CD14-positive monocyte (primary cell): ENCODE measurements at regions not wholly inside any gene's neighbourhood (a gene's known extent, or its start where the extent isn't known, plus 50 kb on each side); places are given as distances from the start of the nearest gene placed in this dataset.
"Not testable (repeated sequence)": the region's sequence is repeated elsewhere in the genome, so short reads cannot be mapped to it uniquely, and the experiment has no call there.

Experiments
- DNase-seq, 3 donors: peaks; one replicate each; pipeline ENCODE4 v3.0.0-alpha.2; 2011 to 2022
- H2AFZ ChIP-seq: 2 replicates; pipeline ENCODE4 v1.6.0; 2012; ENCODE audit warnings: mild to moderate bottlenecking, low read depth, low read length, inconsistent platforms; ENCODE audit not compliant: insufficient read depth, poor library complexity, severe bottlenecking
- H3K27ac ChIP-seq, 2 donors: 1 replicate in 1 of 2; 2 replicates in 1 of 2; pipeline ENCODE4 v1.5.1; 2012 to 2013; ENCODE audit warnings: low read length in 2 of 2, control low read depth in 1 of 2, inconsistent platforms in 1 of 2, low read depth in 1 of 2, mild to moderate bottlenecking in 1 of 2
- H3K27me3 ChIP-seq, 2 donors: one replicate each; pipeline versions ENCODE4 v1.6.0 to v1.6.1; 2011 to 2013; ENCODE audit warnings: low read length in 2 of 2; ENCODE audit not compliant: control insufficient read depth in 2 of 2, insufficient read depth in 2 of 2
- H3K36me3 ChIP-seq, 2 donors: replicated peaks in 1 of 2; 1 replicate in 1 of 2; 2 replicates in 1 of 2; pipeline versions ENCODE4 v1.5.1 to v1.6.1; 2012 to 2013; ENCODE audit warnings: low read length in 2 of 2, control low read depth in 1 of 2, inconsistent platforms in 1 of 2, mild to moderate bottlenecking in 1 of 2; ENCODE audit not compliant: insufficient read depth in 2 of 2, control insufficient read depth in 1 of 2
- H3K4me1 ChIP-seq, 2 donors: 1 replicate in 1 of 2; 2 replicates in 1 of 2; pipeline versions ENCODE4 v1.5.1 to v1.6.1; 2012 to 2013; ENCODE audit warnings: low read length in 2 of 2, control low read depth in 1 of 2, inconsistent platforms in 1 of 2, mild to moderate bottlenecking in 1 of 2, moderate library complexity in 1 of 2; ENCODE audit not compliant: insufficient read depth in 2 of 2, control insufficient read depth in 1 of 2
- H3K4me2 ChIP-seq: replicated peaks from 2 replicates; pipeline ENCODE3; 2012; ENCODE audit warnings: low read length, moderate library complexity, mild to moderate bottlenecking; ENCODE audit not compliant: poor library complexity, severe bottlenecking; ENCODE audit errors: extremely low read depth
- H3K4me3 ChIP-seq, 3 experiments: fragments of 200-600 bp in 1 of 3; sonication (generic) in 1 of 3; replicated peaks in 1 of 3; 1 replicate in 2 of 3; 2 replicates in 1 of 3; pipeline ENCODE4 v1.5.1; 2011 to 2013; ENCODE audit warnings: low read length in 3 of 3, mild to moderate bottlenecking in 3 of 3, control low read depth in 2 of 3, low read depth in 2 of 3, inconsistent platforms in 1 of 3, moderate library complexity in 1 of 3
- H3K79me2 ChIP-seq: 2 replicates; pipeline ENCODE4 v1.6.0; 2012; ENCODE audit warnings: mild to moderate bottlenecking, control low read depth, inconsistent platforms, low read length, moderate library complexity; ENCODE audit not compliant: insufficient read depth
- H3K9ac ChIP-seq: 2 replicates; pipeline ENCODE4 v1.6.0; 2017; ENCODE audit warnings: low read length, mild to moderate bottlenecking; ENCODE audit not compliant: insufficient read depth, poor library complexity, severe bottlenecking
- H3K9me3 ChIP-seq, 2 donors: replicated peaks in 1 of 2; 1 replicate in 1 of 2; 2 replicates in 1 of 2; pipeline versions ENCODE4 v1.5.1 to v1.6.1; 2012 to 2013; ENCODE audit warnings: low read length in 2 of 2, control low read depth in 1 of 2; ENCODE audit not compliant: control insufficient read depth in 1 of 2, insufficient read depth in 1 of 2
- H4K20me1 ChIP-seq: 2 replicates; pipeline ENCODE4 v1.6.0; 2012; ENCODE audit warnings: mild to moderate bottlenecking, low read length, control low read depth, moderate library complexity; ENCODE audit not compliant: insufficient read depth
- H3K27ac Mint-ChIP-seq, 7 donors: one replicate each; pipeline ENCODE4 v1.8.0; 2020; ENCODE audit warnings: mild to moderate bottlenecking in 7 of 7, mixed read lengths in 7 of 7, moderate library complexity in 6 of 7, inconsistent platforms in 2 of 7
- H3K27me3 Mint-ChIP-seq, 3 donors: one replicate each; pipeline ENCODE4 v1.8.0; 2021 to 2022; ENCODE audit warnings: low read depth in 3 of 3, mild to moderate bottlenecking in 3 of 3, mixed read lengths in 3 of 3, moderate library complexity in 3 of 3, inconsistent platforms in 1 of 3
- H3K36me3 Mint-ChIP-seq, 2 donors: one replicate each; pipeline ENCODE4 v1.8.0; 2020; ENCODE audit warnings: mixed read lengths in 2 of 2, inconsistent platforms in 1 of 2, mild to moderate bottlenecking in 1 of 2
- H3K4me1 Mint-ChIP-seq: one replicate; pipeline ENCODE4 v1.8.0; 2020; ENCODE audit warnings: mild to moderate bottlenecking, mixed read lengths
- H3K4me3 Mint-ChIP-seq, 2 donors: one replicate each; pipeline ENCODE4 v1.8.0; 2020; ENCODE audit warnings: mild to moderate bottlenecking in 2 of 2, mixed read lengths in 2 of 2, moderate library complexity in 1 of 2
- H3K9me3 Mint-ChIP-seq, 7 donors: one replicate each; pipeline ENCODE4 v1.8.0; 2020 to 2022; ENCODE audit warnings: mixed read lengths in 7 of 7, mild to moderate bottlenecking in 6 of 7, moderate library complexity in 6 of 7, inconsistent platforms in 2 of 7
- WGBS: methylation state at CpG from one replicate; pipeline ENCODE4 v1.1.5; 2013; ENCODE audit warnings: missing lambda C conversion rate; ENCODE audit not compliant: insufficient coverage; 5-methylcytosine and 5-hydroxymethylcytosine counted together
- intact Hi-C, 2 donors: fragments of 100-400 bp; cut with micrococcal nuclease; formaldehyde crosslinking; loops; one replicate each; pipeline versions ENCODE4 v1.15.0 to v1.15.1; 2023

DNA sequence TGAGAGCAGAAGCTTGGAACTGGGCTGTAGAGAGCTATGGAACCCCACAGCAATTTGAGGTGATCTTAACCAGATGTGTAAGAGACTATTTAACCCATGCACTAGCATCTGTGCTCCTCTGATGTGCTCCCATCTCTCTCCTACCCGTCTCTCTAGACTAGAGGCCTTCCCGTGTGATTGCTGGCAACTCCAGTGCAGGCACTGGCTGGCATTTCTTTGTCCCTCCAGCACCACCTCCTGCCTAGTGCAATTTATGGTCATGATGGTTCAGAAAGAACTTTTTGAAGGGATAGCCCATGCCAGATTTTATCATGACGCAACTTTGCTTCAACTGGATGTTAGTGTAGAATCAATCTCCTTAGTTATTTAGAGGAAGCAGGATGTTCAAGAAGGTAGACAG lies 193.0 kb downstream of the BCL2L11 start:
- H3K9ac ChIP-seq, H3K27me3 Mint-ChIP-seq, DNase-seq, H3K4me2 ChIP-seq, H2AFZ ChIP-seq, H3K9me3 ChIP-seq, H3K4me1 Mint-ChIP-seq, H3K9me3 Mint-ChIP-seq, H3K4me3 Mint-ChIP-seq, intact Hi-C loops, H3K27me3 ChIP-seq, H3K79me2 ChIP-seq, H3K4me1 ChIP-seq, H3K27ac ChIP-seq, H3K36me3 Mint-ChIP-seq, H3K4me3 ChIP-seq, H4K20me1 ChIP-seq, H3K27ac Mint-ChIP-seq, H3K36me3 ChIP-seq: not testable (repeated sequence)
- WGBS, result no CpG with 5 or more reads among the region's 3 CpGs

GRCh38 chr2:111315188-111315917 lies 194.6 kb downstream of the BCL2L11 start:
- H3K9ac ChIP-seq, H3K27ac ChIP-seq, intact Hi-C loops, H3K79me2 ChIP-seq, H4K20me1 ChIP-seq, H3K4me1 Mint-ChIP-seq, H3K9me3 Mint-ChIP-seq, H3K4me1 ChIP-seq, H3K36me3 Mint-ChIP-seq, H3K4me2 ChIP-seq, H3K36me3 ChIP-seq, DNase-seq, H3K4me3 Mint-ChIP-seq, H3K27me3 Mint-ChIP-seq, H2AFZ ChIP-seq, H3K9me3 ChIP-seq, H3K27me3 ChIP-seq, H3K4me3 ChIP-seq: not testable (repeated sequence)
- 90% methylated on average over 4 of the region's 13 CpGs for WGBS
- peak overlapping the region in 2 of 7 donors; percentile 20 to 55 for H3K27ac Mint-ChIP-seq

GRCh38 chr2:111316221-111316741 lies 195.6 kb downstream of the BCL2L11 start:
- H3K4me3 Mint-ChIP-seq, DNase-seq, H3K9me3 ChIP-seq, H3K9ac ChIP-seq, H3K36me3 Mint-ChIP-seq, H3K27ac ChIP-seq, H3K4me2 ChIP-seq, intact Hi-C loops, H2AFZ ChIP-seq, H3K9me3 Mint-ChIP-seq, H3K27me3 ChIP-seq, H3K79me2 ChIP-seq, H3K4me1 Mint-ChIP-seq, H3K27me3 Mint-ChIP-seq, H4K20me1 ChIP-seq, H3K4me3 ChIP-seq, H3K4me1 ChIP-seq, H3K27ac Mint-ChIP-seq, H3K36me3 ChIP-seq: not testable (repeated sequence)
- WGBS, result no CpG with 5 or more reads among the region's 9 CpGs

GRCh38 chr2:111316881-111317549 lies 196.3 kb downstream of the BCL2L11 start:
- WGBS, result no CpG with 5 or more reads among the region's 2 CpGs

More at GRCh38 chr2:111316881-111317549, 196.3 kb downstream of the BCL2L11 start:
- intact Hi-C loops, H3K27ac Mint-ChIP-seq, H3K4me1 Mint-ChIP-seq, H3K79me2 ChIP-seq, H3K9ac ChIP-seq, H3K27me3 ChIP-seq, H3K4me1 ChIP-seq, DNase-seq, H3K4me3 Mint-ChIP-seq, H3K9me3 ChIP-seq, H3K9me3 Mint-ChIP-seq, H3K27me3 Mint-ChIP-seq, H3K4me2 ChIP-seq, H3K27ac ChIP-seq, H3K36me3 ChIP-seq, H4K20me1 ChIP-seq, H3K4me3 ChIP-seq, H3K36me3 Mint-ChIP-seq, H2AFZ ChIP-seq: not testable (repeated sequence)
